HepG2 (cell line): ENCODE measurements at regions not wholly inside any gene's neighbourhood (a gene's known extent, or its start where the extent isn't known, plus 50 kb on each side); places are given as distances from the start of the nearest gene placed in this dataset.

Source experiments
- E2F2 ChIP-seq: sonication (generic); formaldehyde crosslinking; IDR thresholded peaks from 2 replicates; pipeline ENCODE4 v1.4.0; 2020; ENCODE audit warnings: missing genetic modification reagents, borderline replicate concordance
- GFI1 ChIP-seq: sonication (generic); formaldehyde crosslinking; IDR thresholded peaks from 2 replicates; pipeline ENCODE4 v1.5.0; 2020; ENCODE audit warnings: missing genetic modification reagents, mild to moderate bottlenecking, borderline replicate concordance
- HHEX ChIP-seq: IDR thresholded peaks from 2 replicates; pipeline ENCODE4 v1.6.1; 2016; ENCODE audit warnings: control low read depth
- HNRNPLL ChIP-seq: fragments of 200-400 bp; formaldehyde crosslinking; IDR thresholded peaks from 2 replicates; pipeline ENCODE4 v1.6.1; 2017; ENCODE audit warnings: mild to moderate bottlenecking, low read depth, low read length; ENCODE audit not compliant: poor library complexity, severe bottlenecking
- MATR3 ChIP-seq: sonication (generic); formaldehyde crosslinking; IDR thresholded peaks from 2 replicates; pipeline ENCODE4 v1.4.0; 2020; ENCODE audit warnings: missing genetic modification reagents
- NPAS2 ChIP-seq: sonication (generic); formaldehyde crosslinking; IDR thresholded peaks from 2 replicates; pipeline ENCODE4 v1.8.0; 2022; ENCODE audit warnings: mild to moderate bottlenecking, missing genetic modification reagents, borderline replicate concordance
- PAF1 ChIP-seq: IDR thresholded peaks from 2 replicates; pipeline ENCODE4 v1.6.1; 2016; ENCODE audit warnings: missing genetic modification reagents, missing compliant biosample characterization
- PRDM15 ChIP-seq: sonication (generic); formaldehyde crosslinking; IDR thresholded peaks from 2 replicates; pipeline ENCODE4 v1.4.0; 2020; ENCODE audit warnings: missing genetic modification reagents
- SP140L ChIP-seq: sonication (generic); formaldehyde crosslinking; IDR thresholded peaks from 2 replicates; pipeline ENCODE4 v1.4.0; 2020; ENCODE audit warnings: missing genetic modification reagents, borderline replicate concordance
- TBX3 ChIP-seq: fragments of 450-650 bp; IDR thresholded peaks from 2 replicates; pipeline ENCODE4 v1.6.1; 2017; ENCODE audit warnings: antibody characterized with exemption, mild to moderate bottlenecking, inconsistent platforms, borderline replicate concordance
- ZBTB14 ChIP-seq: sonication (generic); formaldehyde crosslinking; IDR thresholded peaks from 2 replicates; pipeline ENCODE4 v1.4.0; 2020; ENCODE audit warnings: missing genetic modification reagents
- ZNF646 ChIP-seq: sonication (generic); formaldehyde crosslinking; IDR thresholded peaks from 2 replicates; pipeline ENCODE4 v1.9.0; 2021; ENCODE audit warnings: mild to moderate bottlenecking, missing genetic modification reagents
- ZNF713 ChIP-seq: sonication (generic); formaldehyde crosslinking; IDR thresholded peaks from 2 replicates; pipeline ENCODE4 v1.4.0; 2020; ENCODE audit warnings: mild to moderate bottlenecking, missing genetic modification reagents
- ZNF891 ChIP-seq: sonication (generic); formaldehyde crosslinking; IDR thresholded peaks from 2 replicates; pipeline ENCODE4 v1.5.0; 2020; ENCODE audit warnings: mild to moderate bottlenecking, missing genetic modification reagents
- ZZZ3 ChIP-seq: sonication (generic); formaldehyde crosslinking; IDR thresholded peaks from 2 replicates; pipeline ENCODE4 v1.4.0; 2020; ENCODE audit warnings: missing genetic modification reagents, mild to moderate bottlenecking, borderline replicate concordance

- TF ChIP-seq ZNF646 (CRISPR knock-in tag), result peak; percentile 62; the same call in 1 of the 2 replicates
- no peak for TF ChIP-seq ZZZ3 (CRISPR knock-in tag)
- TF ChIP-seq PAF1 (CRISPR knock-in tag), result no peak
- TF ChIP-seq NPAS2 (CRISPR knock-in tag), result no peak
- TF ChIP-seq HNRNPLL, result no peak
- no peak for TF ChIP-seq ZNF713 (CRISPR knock-in tag)
- TF ChIP-seq TBX3, result no peak
- no peak for TF ChIP-seq PRDM15 (CRISPR knock-in tag)
- no peak for TF ChIP-seq MATR3 (CRISPR knock-in tag)
- TF ChIP-seq E2F2, result no peak
- TF ChIP-seq ZNF891 (CRISPR knock-in tag), result no peak
- TF ChIP-seq GFI1 (CRISPR knock-in tag), result no peak
- TF ChIP-seq ZBTB14 (CRISPR knock-in tag), result no peak
- TF ChIP-seq HHEX (CRISPR knock-in tag), result no peak
- no peak for TF ChIP-seq SP140L (CRISPR knock-in tag)
Measured at GRCh38 chr22:27627444-27627833, 174.1 kb downstream of the MN1 start (continued).
